ENCODE measurements at regions not wholly inside any gene's neighbourhood (a gene's known extent, or its start where the extent isn't known, plus 50 kb on each side); places are given as distances from the start of the nearest gene placed in this dataset.

DNA sequence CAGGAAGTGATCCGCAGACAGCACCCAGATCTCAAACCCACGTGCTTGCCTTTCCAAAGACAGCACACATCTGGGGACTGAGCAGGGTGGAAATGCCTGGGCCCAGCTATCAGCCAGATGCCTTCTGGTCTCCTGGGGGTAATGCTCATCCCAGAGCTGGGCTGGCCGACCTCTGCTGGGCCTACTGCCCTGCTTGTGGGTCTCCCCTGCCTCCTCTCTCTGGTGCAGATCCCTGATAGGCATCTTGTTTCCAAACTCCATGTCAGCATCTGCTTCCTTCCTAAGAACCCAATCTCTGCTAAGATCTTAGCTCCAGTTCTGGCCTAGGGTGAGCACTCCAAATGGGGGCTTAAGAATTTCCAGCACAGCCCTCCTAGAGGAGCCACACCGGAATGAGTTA, 1043.0 kb downstream of the VRK1 start:
- Mint-ChIP-seq H3K4me1 (ENCODE audit: unreplicated experiment) (no peaks in the 10 kb centered on the region), H3K4me3 (ENCODE audit: unreplicated experiment) (no peak overlapping the region), H3K9me3 (ENCODE audit: unreplicated experiment) (no peaks in the 10 kb centered on the region), H3K27ac (ENCODE audit: unreplicated experiment) (no peak overlapping the region), H3K27me3 (ENCODE audit: unreplicated experiment) (no peaks in the 10 kb centered on the region), H3K36me3 (ENCODE audit: low read depth, unreplicated experiment) (no peaks in the 10 kb centered on the region)
- DNase-seq (ENCODE audit: low spot score): no peak
- TF ChIP-seq CTCF (IDR thresholded peaks at IDR 0.05; ENCODE audit: unreplicated experiment): no peak

DNA sequence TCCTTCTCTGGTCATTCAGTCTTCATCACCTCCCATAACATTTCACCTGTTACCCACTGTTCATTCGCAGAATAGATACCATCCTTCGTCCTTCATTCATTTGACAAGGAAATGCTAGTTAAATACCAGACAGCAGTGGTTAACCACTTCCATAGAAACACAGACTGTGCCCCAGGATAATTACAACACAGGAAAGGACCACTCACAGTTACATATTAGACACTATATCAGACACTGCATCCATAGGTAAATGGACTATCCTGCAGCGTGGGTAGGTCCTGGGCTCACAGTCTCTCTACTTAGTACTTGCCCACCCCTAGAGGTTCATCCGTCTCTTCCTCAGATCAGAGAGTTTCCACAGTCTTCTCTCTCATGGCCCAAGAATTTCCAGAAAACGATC, 1044.6 kb downstream of the VRK1 start:
- H3K4me3 Mint-ChIP-seq (ENCODE audit: unreplicated experiment): no peak overlapping the region
- no peaks in the 10 kb centered on the region for H3K9me3 Mint-ChIP-seq (ENCODE audit: unreplicated experiment)
- H3K36me3 Mint-ChIP-seq (ENCODE audit: low read depth, unreplicated experiment): no peaks in the 10 kb centered on the region
- no peak for DNase-seq (ENCODE audit: low spot score)
- no peaks in the 10 kb centered on the region for H3K27me3 Mint-ChIP-seq (ENCODE audit: unreplicated experiment)
- no peak overlapping the region for H3K27ac Mint-ChIP-seq (ENCODE audit: unreplicated experiment)
- H3K4me1 Mint-ChIP-seq (ENCODE audit: unreplicated experiment): no peaks in the 10 kb centered on the region
- TF ChIP-seq CTCF (IDR thresholded peaks at IDR 0.05; ENCODE audit: unreplicated experiment): no peak

GRCh38 chr14:97843066-97843465, 1045.9 kb downstream of the VRK1 start:
- Mint-ChIP-seq H3K27ac (ENCODE audit: unreplicated experiment) (no peak overlapping the region), H3K4me3 (ENCODE audit: unreplicated experiment) (no peak overlapping the region), H3K36me3 (ENCODE audit: low read depth, unreplicated experiment) (no peaks in the 10 kb centered on the region), H3K27me3 (ENCODE audit: unreplicated experiment) (no peaks in the 10 kb centered on the region), H3K4me1 (ENCODE audit: unreplicated experiment) (no peaks in the 10 kb centered on the region), H3K9me3 (ENCODE audit: unreplicated experiment) (no peaks in the 10 kb centered on the region)
- no peak for TF ChIP-seq CTCF (IDR thresholded peaks at IDR 0.05; ENCODE audit: unreplicated experiment)
- no peak for DNase-seq (ENCODE audit: low spot score)

DNA sequence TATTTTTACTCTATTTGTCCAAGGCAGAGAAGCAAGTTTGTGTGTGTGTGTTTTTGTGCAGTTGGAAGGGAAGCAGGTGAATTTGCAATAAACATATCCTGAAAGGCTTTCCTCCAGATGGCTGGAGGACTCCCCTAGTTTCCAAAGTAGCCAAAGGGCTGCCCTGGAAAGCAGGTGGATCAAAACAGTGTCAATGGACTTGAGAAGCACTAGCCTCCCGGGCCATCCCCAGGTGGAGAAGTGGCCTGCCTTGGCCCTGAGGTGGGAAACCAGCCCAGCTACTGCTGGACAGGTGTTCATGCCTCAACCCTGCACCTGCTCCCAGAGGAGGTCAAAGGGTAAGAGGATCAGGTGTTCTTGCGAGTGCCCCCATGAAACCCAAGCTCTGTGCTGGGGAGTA, 1046.9 kb downstream of the VRK1 start:
- H3K27ac Mint-ChIP-seq (ENCODE audit: unreplicated experiment): no peak overlapping the region
- H3K27me3 Mint-ChIP-seq (ENCODE audit: unreplicated experiment): no peaks in the 10 kb centered on the region
- no peak overlapping the region for H3K4me3 Mint-ChIP-seq (ENCODE audit: unreplicated experiment)
- no peaks in the 10 kb centered on the region for H3K36me3 Mint-ChIP-seq (ENCODE audit: low read depth, unreplicated experiment)
- TF ChIP-seq CTCF (IDR thresholded peaks at IDR 0.05; ENCODE audit: unreplicated experiment): no peak
- no peak for DNase-seq (ENCODE audit: low spot score)
- no peaks in the 10 kb centered on the region for H3K4me1 Mint-ChIP-seq (ENCODE audit: unreplicated experiment)
- no peaks in the 10 kb centered on the region for H3K9me3 Mint-ChIP-seq (ENCODE audit: unreplicated experiment)

DNA sequence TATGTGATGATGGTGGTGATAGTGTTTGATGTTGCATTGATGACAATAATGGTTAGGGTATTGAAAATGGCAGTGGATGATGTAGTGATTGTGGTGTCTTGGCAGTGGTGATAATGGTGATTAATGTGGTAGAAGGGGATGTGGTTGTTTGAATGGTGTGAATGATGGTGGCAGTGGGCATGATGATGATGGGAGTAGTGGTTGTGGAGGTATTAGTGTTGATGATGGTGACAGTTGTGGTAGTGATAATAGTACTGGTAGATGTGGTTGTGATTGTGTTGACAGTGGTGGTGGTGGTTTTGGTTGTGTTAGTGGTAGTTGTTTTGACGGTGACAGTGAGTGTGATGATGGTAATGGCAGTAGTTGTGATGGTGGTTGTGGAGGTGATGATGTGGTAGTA, 1049.0 kb downstream of the VRK1 start:
- Mint-ChIP-seq H3K27me3 (ENCODE audit: unreplicated experiment) (no peaks in the 10 kb centered on the region), H3K4me3 (ENCODE audit: unreplicated experiment) (no peak overlapping the region), H3K9me3 (ENCODE audit: unreplicated experiment) (no peaks in the 10 kb centered on the region), H3K27ac (ENCODE audit: unreplicated experiment) (no peak overlapping the region), H3K36me3 (ENCODE audit: low read depth, unreplicated experiment) (no peaks in the 10 kb centered on the region), H3K4me1 (ENCODE audit: unreplicated experiment) (no peaks in the 10 kb centered on the region)
- no peak for DNase-seq (ENCODE audit: low spot score)
- TF ChIP-seq CTCF (IDR thresholded peaks at IDR 0.05; ENCODE audit: unreplicated experiment): no peak
